Uterus (tissue), 2 donors: ENCODE measurements at regions not wholly inside any gene's neighbourhood (a gene's known extent, or its start where the extent isn't known, plus 50 kb on each side); places are given as distances from the start of the nearest gene placed in this dataset.

ENCODE experiments used
- CTCF ChIP-seq, 4 experiments: fragments of 200-600 bp in 2 of 4; fragments of 450-650 bp in 2 of 4; sonication (generic) in 2 of 4; IDR thresholded peaks; one replicate each; pipeline ENCODE4 v1.5.1; 2016 to 2019; ENCODE audit warnings: antibody characterized with exemption in 4 of 4, mild to moderate bottlenecking in 2 of 4, moderate library complexity in 1 of 4
- POLR2A ChIP-seq, 2 donors: fragments of 450-650 bp; IDR thresholded peaks; one replicate each; pipeline ENCODE4 v1.6.1; 2016; ENCODE audit warnings: antibody characterized with exemption in 2 of 2, mild to moderate bottlenecking in 1 of 2, moderate library complexity in 1 of 2

- TF ChIP-seq CTCF (IDR thresholded peaks at IDR 0.05) (no peak), POLR2A (IDR thresholded peaks at IDR 0.05) (no peak)
Observed at GRCh38 chr14:51564986-51565604, 86.6 kb upstream of the FRMD6 start.
